ENCODE measurements at regions not wholly inside any gene's neighbourhood (a gene's known extent, or its start where the extent isn't known, plus 50 kb on each side); places are given as distances from the start of the nearest gene placed in this dataset.

GRCh38 chr11:56890584-56891305 is 98.0 kb upstream of the OR5AK2 start:
- H3K4me1 ChIP-seq (ENCODE audit: control insufficient read depth in 1 of 2, low read depth in 2 of 2), result no peaks in the 10 kb centered on the region
- no peak for DNase-seq (ENCODE audit: low spot score)
- H3K36me3 ChIP-seq, result no peaks in the 10 kb centered on the region
- TF ChIP-seq, protein P1, sequence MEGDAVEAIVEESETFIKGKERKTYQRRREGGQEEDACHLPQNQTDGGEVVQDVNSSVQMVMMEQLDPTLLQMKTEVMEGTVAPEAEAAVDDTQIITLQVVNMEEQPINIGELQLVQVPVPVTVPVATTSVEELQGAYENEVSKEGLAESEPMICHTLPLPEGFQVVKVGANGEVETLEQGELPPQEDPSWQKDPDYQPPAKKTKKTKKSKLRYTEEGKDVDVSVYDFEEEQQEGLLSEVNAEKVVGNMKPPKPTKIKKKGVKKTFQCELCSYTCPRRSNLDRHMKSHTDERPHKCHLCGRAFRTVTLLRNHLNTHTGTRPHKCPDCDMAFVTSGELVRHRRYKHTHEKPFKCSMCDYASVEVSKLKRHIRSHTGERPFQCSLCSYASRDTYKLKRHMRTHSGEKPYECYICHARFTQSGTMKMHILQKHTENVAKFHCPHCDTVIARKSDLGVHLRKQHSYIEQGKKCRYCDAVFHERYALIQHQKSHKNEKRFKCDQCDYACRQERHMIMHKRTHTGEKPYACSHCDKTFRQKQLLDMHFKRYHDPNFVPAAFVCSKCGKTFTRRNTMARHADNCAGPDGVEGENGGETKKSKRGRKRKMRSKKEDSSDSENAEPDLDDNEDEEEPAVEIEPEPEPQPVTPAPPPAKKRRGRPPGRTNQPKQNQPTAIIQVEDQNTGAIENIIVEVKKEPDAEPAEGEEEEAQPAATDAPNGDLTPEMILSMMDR (IDR thresholded peaks at IDR 0.05), result no peak
- ATAC-seq (ENCODE audit: insufficient number of reproducible peaks, low FRiP score, low read depth), result no peak
- H3K4me3 ChIP-seq, result no peak overlapping the region
- H3K27ac ChIP-seq, result no peak overlapping the region
- no peaks in the 10 kb centered on the region for H3K9me3 ChIP-seq
- no peaks in the 10 kb centered on the region for H3K27me3 ChIP-seq (replicated peaks; ENCODE audit: insufficient read depth)

- Histone ChIP-seq H3K27ac (no peak overlapping the region), H3K4me3 (no peak overlapping the region), H3K4me1 (ENCODE audit: control insufficient read depth in 1 of 2, low read depth in 2 of 2) (no peaks in the 10 kb centered on the region), H3K27me3 (replicated peaks; ENCODE audit: insufficient read depth) (no peaks in the 10 kb centered on the region), H3K36me3 (no peaks in the 10 kb centered on the region), H3K9me3 (no peaks in the 10 kb centered on the region)
- ATAC-seq (ENCODE audit: insufficient number of reproducible peaks, low FRiP score, low read depth), result no peak
- DNase-seq (ENCODE audit: low spot score), result no peak
- TF ChIP-seq, protein P1 (IDR thresholded peaks at IDR 0.05), result no peak
Measured at GRCh38 chr11:56889986-56890385, 98.7 kb upstream of the OR5AK2 start.

DNA sequence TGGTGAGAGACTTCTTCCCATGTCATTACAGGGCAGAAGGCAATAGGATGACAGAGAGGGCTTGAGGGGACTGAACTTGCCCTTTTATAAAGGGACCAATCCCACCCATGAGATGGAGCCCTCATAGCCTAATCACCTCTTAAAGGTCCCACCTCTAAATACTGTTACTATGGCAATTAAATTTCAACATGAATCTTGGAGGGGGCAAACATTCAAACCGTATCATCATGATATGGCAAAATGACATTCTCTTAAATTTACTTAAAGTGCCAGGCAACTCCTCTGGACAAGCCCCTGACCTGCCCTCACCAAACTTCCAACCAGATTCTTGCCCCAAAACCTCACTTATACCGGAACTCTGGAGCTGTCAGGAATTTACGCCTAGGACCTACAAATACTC is 100.8 kb upstream of the OR5AK2 start:
- no peaks in the 10 kb centered on the region for H3K27me3 ChIP-seq (replicated peaks; ENCODE audit: insufficient read depth)
- no peak overlapping the region for H3K27ac ChIP-seq
- H3K36me3 ChIP-seq, result no peaks in the 10 kb centered on the region
- H3K4me1 ChIP-seq (ENCODE audit: control insufficient read depth in 1 of 2, low read depth in 2 of 2), result no peaks in the 10 kb centered on the region
- no peak overlapping the region for H3K4me3 ChIP-seq
- H3K9me3 ChIP-seq, result no peaks in the 10 kb centered on the region
- DNase-seq (ENCODE audit: low spot score) (no peak), ATAC-seq (ENCODE audit: insufficient number of reproducible peaks, low FRiP score, low read depth) (no peak)
- TF ChIP-seq, protein P1 (IDR thresholded peaks at IDR 0.05), result no peak

DNA sequence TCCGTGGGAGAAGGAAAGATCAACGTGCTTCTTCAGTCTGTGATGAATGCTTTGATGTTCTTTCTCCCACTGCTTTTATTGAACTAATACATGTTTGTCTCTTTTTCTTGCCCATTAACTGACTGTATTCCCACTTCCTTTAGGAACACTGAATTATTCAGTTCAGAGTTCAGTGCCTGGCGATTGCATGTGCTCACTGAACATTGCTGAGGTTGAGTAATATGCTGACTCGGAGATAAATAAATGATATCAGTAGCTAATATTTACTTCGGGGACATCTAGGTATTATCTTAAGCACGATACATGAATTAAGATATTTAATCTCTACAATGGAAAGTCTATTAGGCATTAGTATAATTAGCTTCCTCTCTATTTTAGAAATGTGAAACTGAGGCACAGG is 102.3 kb upstream of the OR5AK2 start:
- ATAC-seq (ENCODE audit: insufficient number of reproducible peaks, low FRiP score, low read depth) (no peak), DNase-seq (ENCODE audit: low spot score) (no peak)
- Histone ChIP-seq H3K4me1 (ENCODE audit: control insufficient read depth in 1 of 2, low read depth in 2 of 2) (no peaks in the 10 kb centered on the region), H3K27me3 (replicated peaks; ENCODE audit: insufficient read depth) (no peaks in the 10 kb centered on the region), H3K4me3 (no peak overlapping the region), H3K27ac (no peak overlapping the region), H3K36me3 (no peaks in the 10 kb centered on the region), H3K9me3 (no peaks in the 10 kb centered on the region)
- TF ChIP-seq, protein P1 (IDR thresholded peaks at IDR 0.05), result no peak

DNA sequence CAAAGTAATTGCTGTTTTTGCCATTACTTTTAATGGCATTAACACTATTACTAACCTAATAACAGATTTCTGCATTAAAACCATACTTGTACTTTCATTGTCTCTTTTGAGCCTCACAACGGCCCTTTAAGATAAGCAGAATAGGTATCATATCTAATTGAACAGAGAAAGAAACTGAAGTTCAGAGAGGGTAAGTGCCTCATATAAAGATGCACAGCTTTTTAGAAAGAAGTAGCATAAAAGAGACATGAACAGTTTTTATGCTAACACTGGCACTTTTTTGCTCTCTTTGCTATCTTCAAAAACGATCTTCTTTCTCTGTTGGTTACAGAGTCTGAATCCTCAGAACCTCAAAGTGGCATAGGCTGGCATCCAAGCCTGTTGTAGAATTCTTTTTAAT is 102.9 kb upstream of the OR5AK2 start:
- no peak for ATAC-seq (ENCODE audit: insufficient number of reproducible peaks, low FRiP score, low read depth)
- Histone ChIP-seq H3K4me3 (no peak overlapping the region), H3K27me3 (replicated peaks; ENCODE audit: insufficient read depth) (no peaks in the 10 kb centered on the region), H3K36me3 (no peaks in the 10 kb centered on the region), H3K4me1 (ENCODE audit: control insufficient read depth in 1 of 2, low read depth in 2 of 2) (no peaks in the 10 kb centered on the region), H3K27ac (no peak overlapping the region), H3K9me3 (no peaks in the 10 kb centered on the region)
- TF ChIP-seq, protein P1 (IDR thresholded peaks at IDR 0.05), result no peak
- DNase-seq (ENCODE audit: low spot score), result no peak
